ENCODE measurements at regions not wholly inside any gene's neighbourhood (a gene's known extent, or its start where the extent isn't known, plus 50 kb on each side); places are given as distances from the start of the nearest gene placed in this dataset.

DNA sequence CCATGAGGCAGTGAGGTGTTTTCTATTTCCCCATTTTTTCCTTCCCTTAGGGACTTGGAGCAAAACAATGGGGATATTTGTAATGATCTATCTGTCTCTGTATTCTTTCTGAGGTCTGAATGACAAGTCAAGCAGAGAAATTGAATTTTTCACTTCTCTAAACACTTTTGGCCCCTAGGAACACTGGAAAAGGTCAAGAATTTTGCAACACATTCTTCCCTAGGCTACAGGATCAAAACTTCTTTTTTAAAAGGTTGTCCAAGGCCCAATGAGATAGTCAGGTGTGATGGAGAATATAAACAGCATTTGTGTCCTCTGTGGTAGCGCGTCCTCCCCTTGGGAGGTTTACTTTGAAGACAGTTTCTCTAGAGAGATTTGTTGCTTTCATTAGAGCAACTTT, 620.5 kb downstream of the TLR4 start:
- TF ChIP-seq EZH2 (IDR thresholded peaks at IDR 0.05) (no peak), POLR2AphosphoS5 (IDR thresholded peaks at IDR 0.05; ENCODE audit: borderline replicate concordance, low read depth, low read length) (no peak)

Measured in SK-N-MC (cell line).